Hepatocyte (in vitro differentiated cells): ENCODE measurements at regions not wholly inside any gene's neighbourhood (a gene's known extent, or its start where the extent isn't known, plus 50 kb on each side); places are given as distances from the start of the nearest gene placed in this dataset.
"Not testable (repeated sequence)": the region's sequence is repeated elsewhere in the genome, so short reads cannot be mapped to it uniquely, and the experiment has no call there.

Experiments
- EZH2 ChIP-seq: fragments of 200-600 bp; sonication (generic); IDR thresholded peaks from 2 replicates; pipeline ENCODE4 v1.6.1; 2016; ENCODE audit warnings: antibody characterized with exemption, mild to moderate bottlenecking, borderline replicate concordance
- TF ChIP-seq, protein P1 (sequence below): fragments of 200-600 bp; sonication (generic); IDR thresholded peaks from 2 replicates; pipeline ENCODE4 v1.5.1; 2016; ENCODE audit warnings: antibody characterized with exemption, mild to moderate bottlenecking; ENCODE audit not compliant: poor library complexity

- TF ChIP-seq, protein P1, sequence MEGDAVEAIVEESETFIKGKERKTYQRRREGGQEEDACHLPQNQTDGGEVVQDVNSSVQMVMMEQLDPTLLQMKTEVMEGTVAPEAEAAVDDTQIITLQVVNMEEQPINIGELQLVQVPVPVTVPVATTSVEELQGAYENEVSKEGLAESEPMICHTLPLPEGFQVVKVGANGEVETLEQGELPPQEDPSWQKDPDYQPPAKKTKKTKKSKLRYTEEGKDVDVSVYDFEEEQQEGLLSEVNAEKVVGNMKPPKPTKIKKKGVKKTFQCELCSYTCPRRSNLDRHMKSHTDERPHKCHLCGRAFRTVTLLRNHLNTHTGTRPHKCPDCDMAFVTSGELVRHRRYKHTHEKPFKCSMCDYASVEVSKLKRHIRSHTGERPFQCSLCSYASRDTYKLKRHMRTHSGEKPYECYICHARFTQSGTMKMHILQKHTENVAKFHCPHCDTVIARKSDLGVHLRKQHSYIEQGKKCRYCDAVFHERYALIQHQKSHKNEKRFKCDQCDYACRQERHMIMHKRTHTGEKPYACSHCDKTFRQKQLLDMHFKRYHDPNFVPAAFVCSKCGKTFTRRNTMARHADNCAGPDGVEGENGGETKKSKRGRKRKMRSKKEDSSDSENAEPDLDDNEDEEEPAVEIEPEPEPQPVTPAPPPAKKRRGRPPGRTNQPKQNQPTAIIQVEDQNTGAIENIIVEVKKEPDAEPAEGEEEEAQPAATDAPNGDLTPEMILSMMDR: not testable (repeated sequence)
- not testable (repeated sequence) for TF ChIP-seq EZH2
Measured at GRCh38 chr10:46796351-46796750, 114.9 kb upstream of the PTPN20 start.
